Gastroesophageal sphincter (tissue), 3 donors: ENCODE measurements at regions not wholly inside any gene's neighbourhood (a gene's known extent, or its start where the extent isn't known, plus 50 kb on each side); places are given as distances from the start of the nearest gene placed in this dataset.

ENCODE experiments used
- EP300 ChIP-seq: sonication (generic); formaldehyde crosslinking; IDR thresholded peaks from one replicate; pipeline ENCODE4 v1.6.1; 2017; ENCODE audit warnings: antibody characterized with exemption, mild to moderate bottlenecking
- POLR2A ChIP-seq, 2 donors: fragments of 450-650 bp; IDR thresholded peaks; one replicate each; pipeline ENCODE4 v1.6.1; 2017; ENCODE audit warnings: antibody characterized with exemption in 2 of 2, mild to moderate bottlenecking in 2 of 2, moderate library complexity in 1 of 2
- POLR2AphosphoS5 ChIP-seq: sonication (generic); formaldehyde crosslinking; IDR thresholded peaks from one replicate; pipeline ENCODE4 v1.6.1; 2017; ENCODE audit warnings: antibody characterized with exemption
- TF ChIP-seq, protein P1 (sequence below), 4 experiments: fragments of 200-600 bp in 2 of 4; fragments of 450-650 bp in 2 of 4; sonication (generic) in 1 of 4; IDR thresholded peaks; one replicate each; pipeline ENCODE4 v1.5.1; 2017 to 2019; ENCODE audit warnings: antibody characterized with exemption in 4 of 4, mild to moderate bottlenecking in 2 of 4, moderate library complexity in 2 of 4

DNA sequence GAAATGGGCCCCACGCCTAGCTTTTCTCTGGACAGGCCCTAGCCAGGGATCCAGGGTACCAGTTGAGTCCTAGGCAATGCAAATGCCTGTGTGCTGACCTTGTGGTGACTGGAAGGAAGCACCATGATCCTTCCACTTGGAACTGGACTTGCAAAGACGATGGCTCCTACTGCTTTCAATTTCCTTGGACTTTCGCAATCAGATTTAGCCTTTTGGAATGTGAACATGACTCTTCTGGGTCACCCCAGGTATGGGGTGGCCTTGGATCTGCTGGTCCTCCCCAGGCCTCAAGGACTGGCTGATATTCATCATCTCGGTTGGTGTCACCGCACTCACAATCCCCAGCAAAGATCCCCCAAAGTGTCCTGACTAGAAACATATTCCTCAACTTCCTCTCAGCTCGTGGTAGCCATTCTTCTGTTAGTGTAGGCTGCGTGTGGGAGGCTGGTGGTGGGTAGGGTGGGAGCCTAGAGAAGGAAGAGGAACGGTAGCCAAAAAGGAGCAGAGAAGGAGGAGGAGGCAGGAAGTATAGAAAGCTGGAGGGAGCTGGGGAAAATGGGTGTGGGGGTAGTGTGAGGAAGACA, 130.5 kb downstream of the PPIAL4G start:
- TF ChIP-seq, protein P1, sequence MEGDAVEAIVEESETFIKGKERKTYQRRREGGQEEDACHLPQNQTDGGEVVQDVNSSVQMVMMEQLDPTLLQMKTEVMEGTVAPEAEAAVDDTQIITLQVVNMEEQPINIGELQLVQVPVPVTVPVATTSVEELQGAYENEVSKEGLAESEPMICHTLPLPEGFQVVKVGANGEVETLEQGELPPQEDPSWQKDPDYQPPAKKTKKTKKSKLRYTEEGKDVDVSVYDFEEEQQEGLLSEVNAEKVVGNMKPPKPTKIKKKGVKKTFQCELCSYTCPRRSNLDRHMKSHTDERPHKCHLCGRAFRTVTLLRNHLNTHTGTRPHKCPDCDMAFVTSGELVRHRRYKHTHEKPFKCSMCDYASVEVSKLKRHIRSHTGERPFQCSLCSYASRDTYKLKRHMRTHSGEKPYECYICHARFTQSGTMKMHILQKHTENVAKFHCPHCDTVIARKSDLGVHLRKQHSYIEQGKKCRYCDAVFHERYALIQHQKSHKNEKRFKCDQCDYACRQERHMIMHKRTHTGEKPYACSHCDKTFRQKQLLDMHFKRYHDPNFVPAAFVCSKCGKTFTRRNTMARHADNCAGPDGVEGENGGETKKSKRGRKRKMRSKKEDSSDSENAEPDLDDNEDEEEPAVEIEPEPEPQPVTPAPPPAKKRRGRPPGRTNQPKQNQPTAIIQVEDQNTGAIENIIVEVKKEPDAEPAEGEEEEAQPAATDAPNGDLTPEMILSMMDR (IDR thresholded peaks at IDR 0.05) = no peak
- no peak for TF ChIP-seq POLR2A (IDR thresholded peaks at IDR 0.05)
- TF ChIP-seq POLR2AphosphoS5 = no peak
- TF ChIP-seq EP300 = no peak
